Parathyroid adenoma (tissue), 2 donors: ENCODE measurements at regions not wholly inside any gene's neighbourhood (a gene's known extent, or its start where the extent isn't known, plus 50 kb on each side); places are given as distances from the start of the nearest gene placed in this dataset.

Experiments used
- H2AFZ ChIP-seq: fragments of 300-600 bp; sonication (generic); one replicate; pipeline ENCODE4 v1.7.0; 2017; ENCODE audit warnings: antibody characterized with exemption, mild to moderate bottlenecking
- H3K27ac ChIP-seq: fragments of 300-600 bp; sonication (generic); one replicate; pipeline ENCODE4 v1.7.0; 2017
- H3K27me3 ChIP-seq: fragments of 300-600 bp; sonication (generic); one replicate; pipeline ENCODE4 v1.7.0; 2017; ENCODE audit warnings: low read length; ENCODE audit not compliant: control insufficient read depth, insufficient read depth
- H3K36me3 ChIP-seq: fragments of 300-600 bp; sonication (generic); one replicate; pipeline ENCODE4 v1.7.0; 2017; ENCODE audit warnings: low read length; ENCODE audit not compliant: control insufficient read depth, insufficient read depth
- H3K4me1 ChIP-seq: fragments of 300-600 bp; sonication (generic); one replicate; pipeline ENCODE4 v1.7.0; 2017; ENCODE audit warnings: control low read depth
- H3K4me2 ChIP-seq: fragments of 300-600 bp; sonication (generic); one replicate; pipeline ENCODE4 v1.7.0; 2017; ENCODE audit warnings: low read length
- H3K4me3 ChIP-seq: fragments of 300-600 bp; sonication (generic); one replicate; pipeline ENCODE4 v1.7.0; 2017; ENCODE audit warnings: low read depth, low read length
- H3K79me2 ChIP-seq: fragments of 300-600 bp; sonication (generic); one replicate; pipeline ENCODE4 v1.7.0; 2017; ENCODE audit warnings: control low read depth
- H3K9ac ChIP-seq: fragments of 300-600 bp; sonication (generic); one replicate; pipeline ENCODE4 v1.7.0; 2017; ENCODE audit warnings: mild to moderate bottlenecking
- H3K9me3 ChIP-seq: fragments of 300-600 bp; sonication (generic); one replicate; pipeline ENCODE4 v1.7.0; 2017; ENCODE audit warnings: low read length; ENCODE audit not compliant: control insufficient read depth
- TF ChIP-seq, protein P1 (sequence below): fragments of 300-600 bp; sonication (generic); IDR thresholded peaks from one replicate; pipeline ENCODE4 v1.7.0; 2017; ENCODE audit warnings: antibody characterized with exemption, mild to moderate bottlenecking
- donor health status: primary hyperparathyroidism.

DNA sequence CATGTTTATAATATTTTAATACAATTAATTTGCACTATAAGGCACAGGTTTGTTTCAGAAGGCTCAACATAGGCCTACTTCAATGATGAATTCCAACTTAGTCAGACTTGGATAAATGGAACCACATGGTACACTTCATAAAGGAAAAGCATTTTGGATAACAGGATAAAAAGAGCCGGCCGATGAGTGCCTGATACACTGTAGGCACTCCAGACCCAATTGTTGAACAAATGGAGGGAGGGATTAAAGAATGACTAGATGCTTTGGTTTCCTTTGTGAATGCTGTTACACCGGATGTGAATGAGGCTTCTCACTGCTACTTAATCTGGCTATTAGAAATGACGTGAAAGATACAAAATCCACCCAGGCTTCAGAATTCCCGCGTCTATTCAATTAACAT lies 104.1 kb upstream of the KCTD1 start:
- TF ChIP-seq, protein P1, sequence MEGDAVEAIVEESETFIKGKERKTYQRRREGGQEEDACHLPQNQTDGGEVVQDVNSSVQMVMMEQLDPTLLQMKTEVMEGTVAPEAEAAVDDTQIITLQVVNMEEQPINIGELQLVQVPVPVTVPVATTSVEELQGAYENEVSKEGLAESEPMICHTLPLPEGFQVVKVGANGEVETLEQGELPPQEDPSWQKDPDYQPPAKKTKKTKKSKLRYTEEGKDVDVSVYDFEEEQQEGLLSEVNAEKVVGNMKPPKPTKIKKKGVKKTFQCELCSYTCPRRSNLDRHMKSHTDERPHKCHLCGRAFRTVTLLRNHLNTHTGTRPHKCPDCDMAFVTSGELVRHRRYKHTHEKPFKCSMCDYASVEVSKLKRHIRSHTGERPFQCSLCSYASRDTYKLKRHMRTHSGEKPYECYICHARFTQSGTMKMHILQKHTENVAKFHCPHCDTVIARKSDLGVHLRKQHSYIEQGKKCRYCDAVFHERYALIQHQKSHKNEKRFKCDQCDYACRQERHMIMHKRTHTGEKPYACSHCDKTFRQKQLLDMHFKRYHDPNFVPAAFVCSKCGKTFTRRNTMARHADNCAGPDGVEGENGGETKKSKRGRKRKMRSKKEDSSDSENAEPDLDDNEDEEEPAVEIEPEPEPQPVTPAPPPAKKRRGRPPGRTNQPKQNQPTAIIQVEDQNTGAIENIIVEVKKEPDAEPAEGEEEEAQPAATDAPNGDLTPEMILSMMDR, result no peak
- Histone ChIP-seq H3K9ac (no peak overlapping the region), H3K27me3 (no peaks in the 10 kb centered on the region)

DNA sequence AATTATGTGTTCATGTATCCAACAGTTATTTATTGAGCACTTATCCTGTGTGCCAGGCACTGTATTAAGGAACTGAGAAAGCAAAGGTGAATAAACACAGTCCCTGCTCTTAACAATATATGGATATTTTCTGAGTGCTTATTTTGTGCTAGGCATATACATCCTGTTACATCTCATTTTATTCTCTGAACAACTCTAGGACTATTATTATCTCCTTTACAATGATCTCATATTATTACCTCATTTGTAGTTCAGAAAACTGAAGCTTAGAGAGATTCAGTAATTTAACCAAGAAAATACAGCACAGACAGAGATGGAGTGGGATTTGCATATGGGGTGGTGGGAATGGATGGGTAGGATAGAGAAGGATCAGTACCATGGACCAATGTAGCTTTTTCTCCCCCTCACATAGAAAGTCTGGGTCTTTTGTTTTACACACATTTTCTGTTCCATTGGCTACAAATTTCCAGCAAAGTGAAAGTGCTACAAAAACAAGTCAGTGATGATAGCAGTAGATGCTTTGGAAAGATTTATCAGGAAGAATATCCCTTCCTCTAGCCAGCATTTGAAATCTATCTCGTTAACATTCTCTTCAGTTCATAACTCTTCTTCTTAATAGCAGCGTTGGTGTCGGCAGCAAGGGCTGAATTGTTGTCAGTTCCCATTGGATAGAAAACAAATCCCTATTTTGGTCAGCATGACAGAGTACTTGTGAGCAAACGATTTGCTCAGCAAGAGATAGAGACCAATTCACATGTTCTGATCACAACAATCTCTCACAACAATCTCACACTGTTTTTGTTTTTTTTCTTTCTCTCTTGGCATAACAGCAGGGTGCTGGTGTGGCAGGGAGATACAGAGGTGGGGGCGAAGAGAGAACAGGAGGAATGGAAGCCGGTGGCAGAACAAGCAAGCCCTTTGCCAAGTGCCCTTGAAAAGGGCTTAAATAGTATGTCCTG lies 102.2 kb upstream of the KCTD1 start:
- no peak overlapping the region for H3K4me3 ChIP-seq
- H3K27ac ChIP-seq, result no peak overlapping the region
- H3K9ac ChIP-seq, result no peak overlapping the region
- H3K36me3 ChIP-seq, result no peaks in the 10 kb centered on the region
- H2AFZ ChIP-seq, result peak overlapping the region; percentile 68
- TF ChIP-seq, protein P1, result no peak
- H3K4me1 ChIP-seq, result no peaks in the 10 kb centered on the region
- peak overlapping the region; percentile 15 for H3K4me2 ChIP-seq
- H3K27me3 ChIP-seq, result no peaks in the 10 kb centered on the region
- no peaks in the 10 kb centered on the region for H3K79me2 ChIP-seq
- no peaks in the 10 kb centered on the region for H3K9me3 ChIP-seq

More for the DNA sequence above, 104.1 kb upstream of the KCTD1 start:
- H3K27ac ChIP-seq, result no peak overlapping the region
- no peak overlapping the region for H3K4me2 ChIP-seq
- H3K36me3 ChIP-seq, result no peaks in the 10 kb centered on the region
- H2AFZ ChIP-seq, result no peak overlapping the region
- no peaks in the 10 kb centered on the region for H3K9me3 ChIP-seq
- H3K79me2 ChIP-seq, result no peaks in the 10 kb centered on the region
- H3K4me3 ChIP-seq, result no peak overlapping the region
- peaks cover under 1% of the 10 kb centered on the region for H3K4me1 ChIP-seq

DNA sequence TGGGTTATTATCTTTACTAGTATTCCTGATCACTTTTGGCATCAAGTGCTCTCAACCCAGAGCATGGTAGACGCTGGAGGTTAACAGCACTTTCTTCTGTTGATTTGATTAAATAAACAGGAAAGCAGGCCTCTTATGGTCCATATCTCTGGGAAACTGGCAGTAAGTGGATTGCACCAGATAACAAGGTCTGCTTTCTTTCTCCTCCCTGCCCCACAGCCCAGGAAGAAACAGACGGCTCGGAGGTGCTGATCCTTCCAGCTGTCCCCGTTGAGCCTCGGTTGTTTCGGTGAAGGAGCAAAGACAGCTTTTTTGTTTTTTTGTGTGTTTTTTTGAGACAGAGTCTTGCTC lies 100.8 kb upstream of the KCTD1 start:
- H3K4me3 ChIP-seq, result no peak overlapping the region
- no peaks in the 10 kb centered on the region for H3K4me1 ChIP-seq
- TF ChIP-seq, protein P1, result no peak
- no peaks in the 10 kb centered on the region for H3K79me2 ChIP-seq
- H3K4me2 ChIP-seq, result no peak overlapping the region
- no peak overlapping the region for H2AFZ ChIP-seq
- H3K36me3 ChIP-seq, result no peaks in the 10 kb centered on the region
- H3K9ac ChIP-seq, result no peak overlapping the region
- no peak overlapping the region for H3K27ac ChIP-seq
- H3K9me3 ChIP-seq, result no peaks in the 10 kb centered on the region
- H3K27me3 ChIP-seq, result no peaks in the 10 kb centered on the region

DNA sequence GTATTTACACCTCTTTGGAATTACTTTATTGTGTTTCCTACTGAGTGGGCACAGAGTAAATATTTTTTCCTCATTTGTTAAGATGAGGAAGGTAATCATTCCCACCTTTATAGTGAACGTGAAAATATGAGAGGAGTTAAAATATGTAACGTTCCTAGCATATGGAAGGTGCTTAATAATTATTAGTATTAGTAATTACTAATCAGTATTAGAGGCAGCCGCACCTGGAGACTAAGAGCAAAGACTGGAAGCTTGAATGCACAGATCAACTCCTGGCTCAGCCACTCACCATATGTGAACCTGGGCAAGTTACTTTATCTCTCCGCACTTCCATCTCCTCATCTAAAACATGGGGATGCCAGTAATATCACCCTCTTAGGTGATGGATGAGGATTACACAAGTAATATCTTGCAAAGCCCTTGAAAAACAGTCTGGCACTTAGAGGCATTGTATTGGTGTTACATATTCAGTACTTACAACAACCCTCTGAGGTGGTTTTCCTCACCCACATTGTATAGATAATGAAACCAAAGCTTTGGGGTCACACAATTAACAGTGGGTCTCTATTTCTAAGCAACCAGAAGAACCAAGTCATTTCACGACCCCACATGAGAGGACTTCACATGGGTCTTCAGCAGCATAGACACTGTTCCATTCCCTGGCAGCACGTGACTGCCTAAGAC lies 100.3 kb upstream of the KCTD1 start:
- H3K4me3 ChIP-seq, result no peak overlapping the region
- H3K79me2 ChIP-seq, result no peaks in the 10 kb centered on the region
- no peaks in the 10 kb centered on the region for H3K36me3 ChIP-seq
- H3K4me1 ChIP-seq, result no peaks in the 10 kb centered on the region
- H3K27me3 ChIP-seq, result no peaks in the 10 kb centered on the region
- TF ChIP-seq, protein P1, result no peak
- no peak overlapping the region for H3K9ac ChIP-seq
- no peaks in the 10 kb centered on the region for H3K9me3 ChIP-seq
- H2AFZ ChIP-seq, result no peak overlapping the region
- H3K4me2 ChIP-seq, result no peak overlapping the region
- H3K27ac ChIP-seq, result no peak overlapping the region
